Epithelial cell of proximal tubule (primary cell): ENCODE measurements at regions not wholly inside any gene's neighbourhood (a gene's known extent, or its start where the extent isn't known, plus 50 kb on each side); places are given as distances from the start of the nearest gene placed in this dataset.

Source experiments
- DNase-seq: peaks from one replicate; pipeline ENCODE4 v3.0.0-alpha.2; 2011; ENCODE audit warnings: low read depth
- H3K4me3 ChIP-seq: 2 replicates; pipeline ENCODE4 v1.5.1; 2011; ENCODE audit warnings: low read depth, mild to moderate bottlenecking, low read length
- TF ChIP-seq, protein P1 (sequence below): conservative IDR thresholded peaks from 2 replicates; pipeline ENCODE4 v1.5.1; 2012; ENCODE audit warnings: low read depth, mild to moderate bottlenecking, low read length

DNA sequence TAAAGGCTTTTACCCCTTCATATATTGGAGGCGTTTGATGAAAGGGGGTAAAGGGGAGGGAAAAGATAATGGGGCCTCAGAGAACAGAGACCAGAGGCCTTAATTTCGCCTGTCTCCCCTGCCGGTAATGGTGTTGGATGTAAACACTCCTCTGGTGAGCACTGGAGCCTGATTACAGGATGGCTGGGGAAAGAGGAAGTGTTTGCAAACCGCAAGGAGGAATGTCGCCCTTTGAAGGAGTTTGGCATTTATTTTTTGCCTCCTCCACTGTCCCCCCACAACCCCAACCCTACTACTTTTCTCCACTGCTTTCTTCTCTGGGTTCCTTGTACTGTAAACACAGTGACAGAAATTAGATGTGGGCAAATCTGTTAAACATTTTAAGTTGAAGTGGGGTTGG, 211.9 kb upstream of the TBX3 start:
- no peak for DNase-seq
- H3K4me3 ChIP-seq: no peak overlapping the region
- TF ChIP-seq, protein P1, sequence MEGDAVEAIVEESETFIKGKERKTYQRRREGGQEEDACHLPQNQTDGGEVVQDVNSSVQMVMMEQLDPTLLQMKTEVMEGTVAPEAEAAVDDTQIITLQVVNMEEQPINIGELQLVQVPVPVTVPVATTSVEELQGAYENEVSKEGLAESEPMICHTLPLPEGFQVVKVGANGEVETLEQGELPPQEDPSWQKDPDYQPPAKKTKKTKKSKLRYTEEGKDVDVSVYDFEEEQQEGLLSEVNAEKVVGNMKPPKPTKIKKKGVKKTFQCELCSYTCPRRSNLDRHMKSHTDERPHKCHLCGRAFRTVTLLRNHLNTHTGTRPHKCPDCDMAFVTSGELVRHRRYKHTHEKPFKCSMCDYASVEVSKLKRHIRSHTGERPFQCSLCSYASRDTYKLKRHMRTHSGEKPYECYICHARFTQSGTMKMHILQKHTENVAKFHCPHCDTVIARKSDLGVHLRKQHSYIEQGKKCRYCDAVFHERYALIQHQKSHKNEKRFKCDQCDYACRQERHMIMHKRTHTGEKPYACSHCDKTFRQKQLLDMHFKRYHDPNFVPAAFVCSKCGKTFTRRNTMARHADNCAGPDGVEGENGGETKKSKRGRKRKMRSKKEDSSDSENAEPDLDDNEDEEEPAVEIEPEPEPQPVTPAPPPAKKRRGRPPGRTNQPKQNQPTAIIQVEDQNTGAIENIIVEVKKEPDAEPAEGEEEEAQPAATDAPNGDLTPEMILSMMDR: no peak

DNA sequence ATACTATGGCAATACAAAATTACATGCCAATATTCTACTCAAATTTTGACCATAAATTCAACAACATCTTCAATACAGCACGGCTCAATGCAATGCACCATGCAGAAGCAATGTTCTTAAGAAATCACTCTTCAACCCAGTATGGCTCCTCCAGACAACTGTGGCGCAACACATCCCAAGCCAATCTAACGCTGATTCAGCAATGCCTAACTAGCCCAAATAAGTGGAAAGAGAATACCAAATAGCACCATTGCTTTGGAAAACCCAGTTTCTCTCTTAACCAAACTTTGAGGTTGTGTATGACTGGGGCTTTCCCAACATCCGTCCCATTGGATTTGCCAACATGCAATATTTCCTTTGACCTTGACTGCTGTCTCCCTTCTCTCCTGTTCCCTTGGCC, 211.1 kb upstream of the TBX3 start:
- TF ChIP-seq, protein P1: no peak
- DNase-seq: no peak
- H3K4me3 ChIP-seq: no peak overlapping the region

DNA sequence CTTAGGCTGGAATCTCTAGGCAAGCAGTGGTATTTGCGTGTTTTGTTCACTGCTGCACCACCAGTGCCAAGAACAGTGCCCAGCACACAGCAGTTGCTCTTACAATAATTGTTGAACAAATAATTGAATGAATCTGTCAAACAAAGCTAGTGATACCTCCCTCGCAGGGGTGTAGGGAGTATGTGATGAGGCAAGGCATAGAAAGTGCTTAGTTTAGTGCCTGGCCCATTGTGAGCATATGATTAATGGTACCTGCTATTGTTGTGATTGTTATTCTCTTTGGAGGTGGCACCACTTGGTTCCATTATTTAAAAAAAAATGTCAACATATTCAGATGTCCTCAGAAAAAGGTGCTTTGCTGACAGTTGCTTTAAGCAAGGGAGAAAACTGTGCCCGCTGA, 210.1 kb upstream of the TBX3 start:
- TF ChIP-seq, protein P1: no peak
- no peak overlapping the region for H3K4me3 ChIP-seq
- DNase-seq: no peak

DNA sequence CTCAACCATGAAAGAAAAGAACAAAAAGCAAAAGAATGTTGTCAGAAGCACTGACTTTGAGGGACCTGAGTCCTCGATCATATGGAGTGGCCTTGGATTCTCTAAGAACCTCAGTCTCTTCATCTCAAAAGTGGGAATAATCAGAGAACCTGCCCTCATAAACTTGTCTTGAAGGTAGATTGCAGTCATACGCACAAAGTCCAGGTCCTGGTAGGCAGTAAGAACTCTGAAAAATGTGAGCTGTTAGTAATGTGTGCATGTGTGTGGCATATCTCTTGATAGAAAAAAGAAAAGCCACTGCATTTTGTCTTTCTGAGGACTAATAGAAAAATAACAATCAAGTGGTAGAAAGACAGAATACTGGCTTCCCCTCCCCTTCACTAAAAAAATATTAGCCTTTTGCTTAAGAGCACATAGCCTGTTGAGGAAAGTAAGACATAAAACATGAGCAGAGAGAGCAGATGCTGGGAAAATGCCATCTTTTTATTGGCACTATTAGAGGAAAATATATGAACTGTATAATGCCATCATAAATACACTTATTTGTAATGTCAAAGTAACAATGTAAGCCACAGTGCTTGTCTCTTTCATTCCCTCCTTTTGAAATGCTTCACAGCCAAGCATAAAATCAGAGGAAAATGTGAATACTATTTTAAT, 205.1 kb upstream of the TBX3 start:
- H3K4me3 ChIP-seq: no peak overlapping the region
- DNase-seq: no peak
- TF ChIP-seq, protein P1: no peak

DNA sequence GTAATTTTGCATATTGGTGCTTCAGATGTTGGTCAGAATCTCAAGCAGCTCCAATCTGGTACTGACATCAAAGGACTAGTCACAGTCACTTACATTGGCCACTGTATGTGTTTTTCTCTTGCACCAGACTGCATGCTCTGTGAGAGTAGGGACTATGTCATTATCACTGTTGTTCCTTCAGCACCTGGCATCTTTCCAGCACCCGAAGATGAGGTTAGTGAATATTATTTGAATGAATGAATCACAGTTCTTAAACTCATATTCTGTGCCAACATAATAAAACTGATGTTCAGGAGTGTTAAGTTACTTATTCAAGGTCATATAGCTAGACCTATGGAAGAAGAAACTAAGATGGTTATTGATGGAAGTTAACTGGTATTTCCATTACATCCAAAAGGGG, 204.5 kb upstream of the TBX3 start:
- H3K4me3 ChIP-seq: no peak overlapping the region
- no peak for DNase-seq
- TF ChIP-seq, protein P1: no peak

DNA sequence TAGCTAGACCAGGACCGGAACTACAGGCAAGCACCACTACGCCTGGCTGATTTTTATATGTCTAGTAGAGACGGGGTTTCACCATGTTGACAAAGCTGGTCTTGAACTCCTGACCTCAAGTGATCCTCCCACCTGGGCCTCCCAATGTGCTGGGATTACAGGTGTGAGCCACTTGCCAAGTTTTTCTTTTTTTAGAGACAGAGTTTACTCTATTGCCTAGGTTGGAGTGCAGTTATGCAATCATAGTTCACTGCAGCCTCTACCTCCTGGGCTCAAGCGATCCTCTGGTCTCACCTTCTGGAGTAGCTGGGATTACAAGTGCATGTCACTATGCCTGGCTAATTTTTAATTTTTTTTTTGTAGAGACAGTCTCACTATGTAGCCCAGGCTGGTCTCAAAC, 201.5 kb upstream of the TBX3 start:
- no peak for DNase-seq
- no peak overlapping the region for H3K4me3 ChIP-seq
- TF ChIP-seq, protein P1: no peak

DNA sequence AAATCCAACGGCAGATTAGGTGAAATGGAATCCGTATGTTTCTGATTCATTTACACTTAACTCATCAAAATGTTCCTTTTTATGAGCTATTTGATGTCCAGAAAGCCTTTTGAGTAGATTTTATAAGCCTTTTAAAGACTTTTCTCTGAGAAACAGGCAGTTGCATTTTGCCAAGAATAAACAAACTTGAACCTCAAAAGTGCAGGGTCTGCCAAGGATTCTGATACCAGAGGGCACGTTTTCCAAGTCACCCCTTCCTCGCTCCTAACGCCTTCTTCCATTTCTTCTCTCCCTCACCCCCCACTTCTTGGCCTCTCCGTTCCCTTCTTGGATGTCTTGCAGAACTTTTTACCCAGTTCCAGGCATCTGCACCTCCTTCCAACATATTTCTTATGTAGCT, 200.6 kb upstream of the TBX3 start:
- TF ChIP-seq, protein P1: no peak
- no peak for DNase-seq
- H3K4me3 ChIP-seq: no peak overlapping the region
